Naive thymus-derived CD4-positive, alpha-beta T cell (primary cell): ENCODE measurements at regions not wholly inside any gene's neighbourhood (a gene's known extent, or its start where the extent isn't known, plus 50 kb on each side); places are given as distances from the start of the nearest gene placed in this dataset.

ENCODE experiments used
- ATAC-seq: fragments of 150-1000 bp; cut with Tn5 transposase; 2 replicates; pipeline ENCODE4 v1.10.0; 2021; ENCODE audit warnings: mild to moderate bottlenecking, moderate library complexity
- CTCF ChIA-PET: fragments of 350-600 bp; sonication (Branson Sonifier 250); formaldehyde crosslinking; loops from one replicate; lab custom pipeline; 2021; ENCODE audit warnings: antibody characterized with exemption; lab: Charles Lee
- POLR2A ChIA-PET: fragments of 350-600 bp; sonication (Branson Sonifier 250); formaldehyde crosslinking; loops from one replicate; lab custom pipeline; 2021; ENCODE audit warnings: antibody characterized with exemption, inconsistent platforms; lab: Charles Lee
- DNase-seq, 9 donors: peaks; one replicate each; pipeline versions ENCODE4 v3.0.0 to v3.0.0-alpha.2; 2020 to 2022; ENCODE audit warnings: mixed read lengths in 1 of 9
- H3K27ac ChIP-seq: one replicate; pipeline ENCODE4 v1.7.0; 2013; ENCODE audit warnings: mild to moderate bottlenecking, low read depth, low read length, moderate library complexity
- H3K27me3 ChIP-seq, 2 donors: one replicate each; pipeline ENCODE4 v1.7.0; 2013; ENCODE audit warnings: low read length in 2 of 2, mild to moderate bottlenecking in 2 of 2, moderate library complexity in 2 of 2; ENCODE audit not compliant: control insufficient read depth in 2 of 2, insufficient read depth in 2 of 2
- H3K36me3 ChIP-seq, 3 experiments: 1 replicate in 2 of 3; 2 replicates in 1 of 3; pipeline ENCODE4 v1.7.0; 2013; ENCODE audit warnings: low read length in 3 of 3, mild to moderate bottlenecking in 3 of 3, moderate library complexity in 1 of 3; ENCODE audit not compliant: insufficient read depth in 3 of 3, control insufficient read depth in 2 of 3
- H3K4me1 ChIP-seq, 2 donors: one replicate each; pipeline ENCODE4 v1.7.0; 2013; ENCODE audit warnings: low read length in 2 of 2, mild to moderate bottlenecking in 2 of 2, moderate library complexity in 1 of 2; ENCODE audit not compliant: control insufficient read depth in 2 of 2, insufficient read depth in 2 of 2
- H3K4me3 ChIP-seq: 2 replicates; pipeline ENCODE4 v1.7.0; 2013; ENCODE audit warnings: mild to moderate bottlenecking, low read length
- H3K9me3 ChIP-seq, 3 experiments: 1 replicate in 2 of 3; 2 replicates in 1 of 3; pipeline ENCODE4 v1.7.0; 2013; ENCODE audit warnings: low read length in 3 of 3; ENCODE audit not compliant: control insufficient read depth in 2 of 3
- H3K27ac Mint-ChIP-seq, 9 donors: one replicate each; pipeline ENCODE4 v1.8.0; 2020 to 2022; ENCODE audit warnings: mixed read lengths in 9 of 9, mild to moderate bottlenecking in 8 of 9, moderate library complexity in 5 of 9, inconsistent platforms in 2 of 9
- H3K27me3 Mint-ChIP-seq, 5 donors: one replicate each; pipeline ENCODE4 v1.8.0; 2021 to 2022; ENCODE audit warnings: mixed read lengths in 5 of 5, mild to moderate bottlenecking in 1 of 5
- H3K36me3 Mint-ChIP-seq, 5 donors: one replicate each; pipeline ENCODE4 v1.8.0; 2020 to 2022; ENCODE audit warnings: mixed read lengths in 5 of 5, mild to moderate bottlenecking in 3 of 5, inconsistent platforms in 1 of 5
- H3K4me1 Mint-ChIP-seq, 7 donors: one replicate each; pipeline ENCODE4 v1.8.0; 2020 to 2022; ENCODE audit warnings: mixed read lengths in 7 of 7, mild to moderate bottlenecking in 3 of 7, inconsistent platforms in 1 of 7
- H3K4me3 Mint-ChIP-seq, 10 donors: one replicate each; pipeline ENCODE4 v1.8.0; 2020 to 2022; ENCODE audit warnings: mild to moderate bottlenecking in 10 of 10, mixed read lengths in 10 of 10, moderate library complexity in 6 of 10, inconsistent platforms in 2 of 10
- H3K9me3 Mint-ChIP-seq, 11 donors: one replicate each; pipeline ENCODE4 v1.8.0; 2020 to 2022; ENCODE audit warnings: mixed read lengths in 11 of 11, mild to moderate bottlenecking in 4 of 11, inconsistent platforms in 1 of 11, moderate library complexity in 1 of 11
- intact Hi-C, 2 donors: fragments of 100-400 bp; cut with micrococcal nuclease; formaldehyde crosslinking; loops; one replicate each; pipeline ENCODE4 v1.15.1; 2023

GRCh38 chr9:116070256-116070914, 83.2 kb upstream of the PAPPA start:
- ChIA-PET CTCF (no interaction called here), POLR2A (no interaction called here)
- Histone ChIP-seq H3K36me3 (no peaks in the 10 kb centered on the region), H3K4me3 (no peak overlapping the region), H3K27me3 (no peaks in the 10 kb centered on the region), H3K4me1 (no peaks in the 10 kb centered on the region), H3K27ac (no peak overlapping the region), H3K9me3 (no peaks in the 10 kb centered on the region)
- ATAC-seq, result no peak
- H3K4me1 Mint-ChIP-seq, result peaks cover 0 to 3% (median 0%) of the 10 kb centered on the region in 7 donors
- H3K9me3 Mint-ChIP-seq, result peaks cover 0 to 9% (median 2%) of the 10 kb centered on the region in 11 donors
- H3K36me3 Mint-ChIP-seq, result no peaks in the 10 kb centered on the region
- peaks cover 0 to 6% (median 5%) of the 10 kb centered on the region in 5 donors for H3K27me3 Mint-ChIP-seq
- intact Hi-C loops, result no loop called here
- H3K4me3 Mint-ChIP-seq, result no peak overlapping the region
- no peak for DNase-seq
- no peak overlapping the region for H3K27ac Mint-ChIP-seq

DNA sequence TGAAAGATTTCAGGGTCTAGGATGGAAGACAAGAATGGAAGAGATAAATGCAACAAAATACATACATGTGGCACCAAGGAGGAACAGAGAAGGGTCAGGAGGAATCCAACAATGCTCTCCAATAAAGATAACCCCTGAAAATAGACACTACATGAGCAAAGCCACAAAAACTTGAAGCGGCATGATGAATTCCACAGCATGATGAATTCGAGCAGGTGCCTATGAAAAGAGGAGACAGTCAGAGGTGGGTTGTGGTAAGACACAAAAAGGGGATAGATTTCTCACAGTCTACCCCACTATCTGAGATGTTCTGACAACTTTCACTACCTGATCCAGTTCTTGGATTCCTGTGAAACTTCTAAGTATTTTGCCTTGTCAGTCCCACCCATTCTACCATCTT, 81.5 kb upstream of the PAPPA start:
- H3K4me3 Mint-ChIP-seq, result no peak overlapping the region
- H3K27me3 Mint-ChIP-seq, result peaks cover 0 to 6% (median 5%) of the 10 kb centered on the region in 5 donors
- no peaks in the 10 kb centered on the region for H3K4me1 Mint-ChIP-seq
- no peak for DNase-seq
- H3K36me3 Mint-ChIP-seq, result no peaks in the 10 kb centered on the region
- POLR2A ChIA-PET, result no interaction called here
- Histone ChIP-seq H3K4me3 (no peak overlapping the region), H3K27me3 (no peaks in the 10 kb centered on the region), H3K27ac (no peak overlapping the region), H3K9me3 (no peaks in the 10 kb centered on the region), H3K36me3 (no peaks in the 10 kb centered on the region), H3K4me1 (no peaks in the 10 kb centered on the region)
- ATAC-seq, result no peak
- H3K27ac Mint-ChIP-seq, result no peak overlapping the region
- CTCF ChIA-PET, result no interaction called here
- intact Hi-C loops, result no loop called here
- H3K9me3 Mint-ChIP-seq, result peaks cover 0 to 9% (median under 1%) of the 10 kb centered on the region in 11 donors

- no peak overlapping the region for H3K4me3 Mint-ChIP-seq
- H3K36me3 Mint-ChIP-seq, result no peaks in the 10 kb centered on the region
- no peak overlapping the region for H3K27ac ChIP-seq
- ATAC-seq, result no peak
- no peaks in the 10 kb centered on the region for H3K27me3 ChIP-seq
- POLR2A ChIA-PET, result no interaction called here
- no peak for DNase-seq
- no peaks in the 10 kb centered on the region for H3K4me1 Mint-ChIP-seq
- no peak overlapping the region for H3K4me3 ChIP-seq
- CTCF ChIA-PET, result no interaction called here
- H3K27ac Mint-ChIP-seq, result no peak overlapping the region
- no peaks in the 10 kb centered on the region for H3K4me1 ChIP-seq
- no peaks in the 10 kb centered on the region for H3K9me3 ChIP-seq
- peaks cover 0 to 8% (median 2%) of the 10 kb centered on the region in 11 donors for H3K9me3 Mint-ChIP-seq
- H3K36me3 ChIP-seq, result no peaks in the 10 kb centered on the region
- H3K27me3 Mint-ChIP-seq, result peaks cover 0 to 6% (median under 1%) of the 10 kb centered on the region in 5 donors
- intact Hi-C loops, result no loop called here
Observed at GRCh38 chr9:116073826-116074225, 79.8 kb upstream of the PAPPA start.

- CTCF ChIA-PET, result no interaction called here
- no peaks in the 10 kb centered on the region for H3K9me3 ChIP-seq
Observed at GRCh38 chr9:116074658-116075057, 78.9 kb upstream of the PAPPA start.

DNA sequence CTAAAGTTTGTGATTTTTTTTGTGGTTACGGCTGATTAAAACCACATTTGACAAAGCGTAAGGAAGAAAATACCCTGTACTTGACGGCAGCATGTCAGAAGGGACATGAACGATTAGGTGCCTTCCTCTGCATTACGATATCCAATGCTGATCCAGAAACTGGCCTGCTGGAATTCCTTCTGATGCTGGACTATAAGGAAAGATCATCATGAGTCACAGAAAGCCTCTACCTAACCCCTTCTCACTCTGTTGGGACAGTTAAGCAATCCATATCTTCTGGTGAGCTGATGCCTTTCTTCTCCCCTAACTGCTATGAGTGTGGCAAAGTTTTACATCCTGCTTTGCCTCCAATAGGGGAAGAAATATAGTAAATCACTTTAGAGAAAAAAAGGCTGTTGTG, 78.4 kb upstream of the PAPPA start:
- no peaks in the 10 kb centered on the region for H3K4me1 Mint-ChIP-seq
- H3K27ac ChIP-seq, result no peak overlapping the region
- no peaks in the 10 kb centered on the region for H3K36me3 Mint-ChIP-seq
- H3K27me3 Mint-ChIP-seq, result peaks cover 0 to 6% (median 0%) of the 10 kb centered on the region in 5 donors
- H3K27ac Mint-ChIP-seq, result no peak overlapping the region
- ATAC-seq (no peak), DNase-seq (no peak)
- no peak overlapping the region for H3K4me3 ChIP-seq
- H3K27me3 ChIP-seq, result no peaks in the 10 kb centered on the region
- intact Hi-C loops, result no loop called here
- no peaks in the 10 kb centered on the region for H3K36me3 ChIP-seq
- no peaks in the 10 kb centered on the region for H3K4me1 ChIP-seq
- H3K9me3 ChIP-seq, result no peaks in the 10 kb centered on the region
- CTCF ChIA-PET, result no interaction called here
- H3K9me3 Mint-ChIP-seq, result peaks cover 0 to 8% (median 2%) of the 10 kb centered on the region in 11 donors
- H3K4me3 Mint-ChIP-seq, result no peak overlapping the region
- POLR2A ChIA-PET, result no interaction called here

More at GRCh38 chr9:116074658-116075057, 78.9 kb upstream of the PAPPA start:
- Histone ChIP-seq H3K4me1 (no peaks in the 10 kb centered on the region), H3K4me3 (no peak overlapping the region), H3K36me3 (no peaks in the 10 kb centered on the region), H3K27ac (no peak overlapping the region), H3K27me3 (no peaks in the 10 kb centered on the region)
- no peak for DNase-seq
- POLR2A ChIA-PET, result no interaction called here
- Mint-ChIP-seq H3K27me3 (peaks cover 0 to 6% (median 0%) of the 10 kb centered on the region in 5 donors), H3K4me1 (no peaks in the 10 kb centered on the region), H3K9me3 (peaks cover 0 to 8% (median 2%) of the 10 kb centered on the region in 11 donors), H3K27ac (no peak overlapping the region), H3K4me3 (no peak overlapping the region), H3K36me3 (no peaks in the 10 kb centered on the region)
- intact Hi-C loops, result no loop called here
- no peak for ATAC-seq

GRCh38 chr9:116078640-116079039, 75.0 kb upstream of the PAPPA start:
- peaks cover 0 to 6% (median 0%) of the 10 kb centered on the region in 11 donors for H3K9me3 Mint-ChIP-seq
- no peaks in the 10 kb centered on the region for H3K36me3 Mint-ChIP-seq
- Histone ChIP-seq H3K4me3 (no peak overlapping the region), H3K4me1 (no peaks in the 10 kb centered on the region), H3K27ac (no peak overlapping the region), H3K9me3 (no peaks in the 10 kb centered on the region), H3K27me3 (no peaks in the 10 kb centered on the region), H3K36me3 (no peaks in the 10 kb centered on the region)
- H3K4me3 Mint-ChIP-seq, result no peak overlapping the region
- intact Hi-C loops, result no loop called here
- DNase-seq, result no peak
- peaks cover 0 to 11% (median 0%) of the 10 kb centered on the region in 5 donors for H3K27me3 Mint-ChIP-seq
- ATAC-seq, result no peak
- ChIA-PET POLR2A (no interaction called here), CTCF (no interaction called here)
- no peak overlapping the region for H3K27ac Mint-ChIP-seq
- no peaks in the 10 kb centered on the region for H3K4me1 Mint-ChIP-seq

DNA sequence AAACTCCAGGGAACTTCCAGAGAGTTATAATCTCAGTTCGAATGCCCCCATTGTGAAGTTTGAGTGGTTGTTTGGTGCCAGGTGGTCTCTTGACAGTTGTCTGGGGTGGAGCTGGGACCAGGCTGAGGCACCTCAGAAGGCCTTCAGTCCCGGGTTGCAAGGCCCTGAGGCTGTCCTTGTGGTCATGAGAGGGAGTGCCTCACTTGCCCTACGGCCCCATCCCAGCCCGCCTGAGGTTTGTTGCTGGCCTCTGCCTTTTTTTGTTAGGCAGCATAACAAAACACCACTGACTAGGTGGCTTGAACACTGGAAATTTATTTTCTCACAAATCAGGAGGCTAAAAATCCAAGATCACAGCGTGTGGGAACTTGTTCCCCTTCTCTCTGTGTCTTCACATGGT, 73.0 kb upstream of the PAPPA start:
- no peaks in the 10 kb centered on the region for H3K36me3 ChIP-seq
- DNase-seq (no peak), ATAC-seq (no peak)
- intact Hi-C loops, result no loop called here
- Mint-ChIP-seq H3K4me3 (no peak overlapping the region), H3K4me1 (no peaks in the 10 kb centered on the region), H3K9me3 (peaks cover 0 to 6% (median 0%) of the 10 kb centered on the region in 11 donors), H3K36me3 (no peaks in the 10 kb centered on the region), H3K27me3 (peaks cover 0 to 5% (median 0%) of the 10 kb centered on the region in 5 donors), H3K27ac (no peak overlapping the region)
- no peaks in the 10 kb centered on the region for H3K4me1 ChIP-seq
- POLR2A ChIA-PET, result no interaction called here
- H3K27me3 ChIP-seq, result no peaks in the 10 kb centered on the region
- H3K27ac ChIP-seq, result no peak overlapping the region
- CTCF ChIA-PET, result no interaction called here
- H3K4me3 ChIP-seq, result no peak overlapping the region
- no peaks in the 10 kb centered on the region for H3K9me3 ChIP-seq
